ENCODE measurements at regions not wholly inside any gene's neighbourhood (a gene's known extent, or its start where the extent isn't known, plus 50 kb on each side); places are given as distances from the start of the nearest gene placed in this dataset.

DNA sequence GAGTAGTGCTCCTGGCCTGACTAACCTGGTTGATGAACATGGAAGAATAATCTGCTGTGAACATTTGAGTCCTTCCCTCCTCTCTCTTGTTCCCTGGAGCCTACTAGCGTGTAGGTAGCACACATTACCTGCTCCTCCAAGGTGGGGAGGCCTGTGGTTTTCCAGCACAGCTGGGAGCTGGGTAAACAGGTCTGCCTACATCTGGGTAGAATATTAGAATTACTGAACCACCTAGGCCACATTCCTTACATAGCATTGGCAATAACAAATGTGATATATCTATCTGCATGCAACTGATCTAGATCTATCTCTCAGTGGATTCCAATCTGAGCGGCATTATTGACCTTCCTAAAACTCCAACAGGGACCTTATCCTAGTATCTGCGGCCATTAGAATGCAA lies 151.0 kb upstream of the ZNF366 start:
- DNase-seq, result no peak
- Histone ChIP-seq H3K23me2 (ENCODE audit: insufficient read length, low read depth, low read length, poor library complexity, severe bottlenecking) (no peaks in the 10 kb centered on the region), H3K27me3 (ENCODE audit: insufficient read depth, low read length) (no peaks in the 10 kb centered on the region), H2BK15ac (ENCODE audit: low read depth, low read length) (no peak overlapping the region), H2BK5ac (ENCODE audit: insufficient read length, low read length) (no peak overlapping the region), H2BK20ac (ENCODE audit: low read depth, low read length, poor library complexity, severe bottlenecking) (no peak overlapping the region), H4K5ac (ENCODE audit: insufficient read length, low read depth, low read length) (no peak overlapping the region), H3K4me1 (ENCODE audit: insufficient read depth, low read length) (peaks cover 4% of the 10 kb centered on the region; the same call in 1 of the 2 replicates), H2BK120ac (ENCODE audit: low read depth, low read length, poor library complexity, severe bottlenecking) (no peak overlapping the region), H3K79me1 (ENCODE audit: insufficient read depth, low read depth, low read length, poor library complexity, severe bottlenecking) (no peaks in the 10 kb centered on the region), H2AK5ac (ENCODE audit: insufficient read length, low read length) (no peak overlapping the region), H3K9ac (ENCODE audit: extremely low read depth, insufficient read length, low read length) (no peak overlapping the region), H3K56ac (ENCODE audit: insufficient read length, low read depth, low read length) (no peak overlapping the region), H4K20me1 (ENCODE audit: control insufficient read depth, insufficient read depth, insufficient read length) (no peaks in the 10 kb centered on the region), H3K18ac (ENCODE audit: insufficient read length, low read depth, low read length) (no peak overlapping the region), H3T11ph (ENCODE audit: low read length) (no peak overlapping the region), H3K27ac (ENCODE audit: insufficient read length, low read depth, low read length) (no peak overlapping the region), H3K14ac (ENCODE audit: insufficient read depth, low read length) (no peak overlapping the region), H2AFZ (ENCODE audit: low read length) (no peak overlapping the region), H3K23ac (ENCODE audit: insufficient read length, low read depth, low read length) (no peak overlapping the region), H3K4ac (ENCODE audit: low read depth, low read length) (no peak overlapping the region), H4K91ac (ENCODE audit: insufficient read length, low read depth, low read length) (no peak overlapping the region), H2BK12ac (ENCODE audit: insufficient read length, low read depth, low read length) (no peak overlapping the region), H3K4me2 (ENCODE audit: insufficient read depth, insufficient read length, low read length) (no peak overlapping the region), H3K79me2 (ENCODE audit: insufficient read depth, low read length) (no peaks in the 10 kb centered on the region), H4K8ac (replicated peaks; ENCODE audit: insufficient read length, low read depth, low read length) (no peak overlapping the region), H3K9me3 (ENCODE audit: control insufficient read depth, low read depth, low read length) (no peaks in the 10 kb centered on the region)
- Mint-ChIP-seq H3K9me3 (no peaks in the 10 kb centered on the region), H3K4me3 (no peak overlapping the region), H3K27me3 (ENCODE audit: low read depth) (peaks cover 4% of the 10 kb centered on the region; the same call in 1 of the 2 replicates), H3K27ac (no peak overlapping the region), H3K36me3 (ENCODE audit: insufficient read depth in 1 of 3, low read depth in 3 of 3) (no peaks in the 10 kb centered on the region), H3K4me1 (peaks cover 14 to 15% of the 10 kb centered on the region in 2 experiments)
- TF ChIP-seq, protein P1, sequence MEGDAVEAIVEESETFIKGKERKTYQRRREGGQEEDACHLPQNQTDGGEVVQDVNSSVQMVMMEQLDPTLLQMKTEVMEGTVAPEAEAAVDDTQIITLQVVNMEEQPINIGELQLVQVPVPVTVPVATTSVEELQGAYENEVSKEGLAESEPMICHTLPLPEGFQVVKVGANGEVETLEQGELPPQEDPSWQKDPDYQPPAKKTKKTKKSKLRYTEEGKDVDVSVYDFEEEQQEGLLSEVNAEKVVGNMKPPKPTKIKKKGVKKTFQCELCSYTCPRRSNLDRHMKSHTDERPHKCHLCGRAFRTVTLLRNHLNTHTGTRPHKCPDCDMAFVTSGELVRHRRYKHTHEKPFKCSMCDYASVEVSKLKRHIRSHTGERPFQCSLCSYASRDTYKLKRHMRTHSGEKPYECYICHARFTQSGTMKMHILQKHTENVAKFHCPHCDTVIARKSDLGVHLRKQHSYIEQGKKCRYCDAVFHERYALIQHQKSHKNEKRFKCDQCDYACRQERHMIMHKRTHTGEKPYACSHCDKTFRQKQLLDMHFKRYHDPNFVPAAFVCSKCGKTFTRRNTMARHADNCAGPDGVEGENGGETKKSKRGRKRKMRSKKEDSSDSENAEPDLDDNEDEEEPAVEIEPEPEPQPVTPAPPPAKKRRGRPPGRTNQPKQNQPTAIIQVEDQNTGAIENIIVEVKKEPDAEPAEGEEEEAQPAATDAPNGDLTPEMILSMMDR (conservative IDR thresholded peaks at IDR 0.05), result no peak
- WGBS (ENCODE audit: extremely low coverage, insufficient read length, low lambda C conversion rate), result no CpG with 5 or more reads among the region's 3 CpGs

Measured in H9 (cell line).